ENCODE measurements at regions not wholly inside any gene's neighbourhood (a gene's known extent, or its start where the extent isn't known, plus 50 kb on each side); places are given as distances from the start of the nearest gene placed in this dataset.
A peak's percentile ranks its signal among the peaks of the same experiment; 100 is the strongest.
"Not testable (repeated sequence)": the region's sequence is repeated elsewhere in the genome, so short reads cannot be mapped to it uniquely, and the experiment has no call there.

GRCh38 chr16:29254676-29255495 is 151.6 kb downstream of the NPIPB11 start:
- peaks cover 13% of the 10 kb centered on the region for H3K4me1 Mint-ChIP-seq
- no peak overlapping the region for H3K27ac Mint-ChIP-seq
- peaks cover 2% of the 10 kb centered on the region for H3K9me3 Mint-ChIP-seq (ENCODE audit: low read depth)
- intact Hi-C loops (cut with DNase I, micrococcal nuclease) = no loop called here
- H3K4me3 Mint-ChIP-seq = no peak overlapping the region
- POLR2A ChIA-PET = no interaction called here
- H3K27me3 Mint-ChIP-seq = no peaks in the 10 kb centered on the region
- H3K36me3 Mint-ChIP-seq (ENCODE audit: low read depth) = peaks cover 18% of the 10 kb centered on the region
- ATAC-seq (no peak), DNase-seq (no peak)
- CTCF ChIA-PET = no interaction called here

- Mint-ChIP-seq H3K36me3 (ENCODE audit: low read depth) (peaks cover 18% of the 10 kb centered on the region), H3K4me1 (peaks cover 18% of the 10 kb centered on the region)
- ATAC-seq; H3K27me3 Mint-ChIP-seq; H3K27ac Mint-ChIP-seq; intact Hi-C loops (cut with DNase I, micrococcal nuclease); DNase-seq; H3K9me3 Mint-ChIP-seq (ENCODE audit: low read depth); H3K4me3 Mint-ChIP-seq; POLR2A ChIA-PET: not testable (repeated sequence)
- CTCF ChIA-PET = interaction anchor here (0.7 kb wide), 1 partner anchor 54 kb away, joined by 4 read pairs; no protein-coding TSS in a partner anchor
Measured at GRCh38 chr16:29253716-29254590, 152.6 kb downstream of the NPIPB11 start.

GRCh38 chr16:29253066-29253590 is 153.4 kb downstream of the NPIPB11 start:
- Mint-ChIP-seq H3K36me3 (ENCODE audit: low read depth) (peaks cover 18% of the 10 kb centered on the region), H3K4me1 (peaks cover 27% of the 10 kb centered on the region)
- ATAC-seq; intact Hi-C loops (cut with DNase I, micrococcal nuclease); H3K4me3 Mint-ChIP-seq; CTCF ChIA-PET; DNase-seq; POLR2A ChIA-PET; H3K27ac Mint-ChIP-seq; H3K27me3 Mint-ChIP-seq; H3K9me3 Mint-ChIP-seq (ENCODE audit: low read depth): not testable (repeated sequence)

- CTCF ChIA-PET; DNase-seq; H3K27ac Mint-ChIP-seq; H3K9me3 Mint-ChIP-seq (ENCODE audit: low read depth); H3K27me3 Mint-ChIP-seq; POLR2A ChIA-PET; H3K4me3 Mint-ChIP-seq; ATAC-seq; intact Hi-C loops (cut with DNase I, micrococcal nuclease): not testable (repeated sequence)
- Mint-ChIP-seq H3K36me3 (ENCODE audit: low read depth) (peaks cover 18% of the 10 kb centered on the region), H3K4me1 (peaks cover 34% of the 10 kb centered on the region)
Measured at GRCh38 chr16:29252311-29252710, 154.2 kb downstream of the NPIPB11 start.

- H3K27me3 Mint-ChIP-seq; POLR2A ChIA-PET; intact Hi-C loops (cut with DNase I, micrococcal nuclease): not testable (repeated sequence)
Measured at GRCh38 chr16:29251571-29252011, 154.9 kb downstream of the NPIPB11 start.

GRCh38 chr16:29250923-29251434 is 155.5 kb downstream of the NPIPB11 start:
- H3K27me3 Mint-ChIP-seq; H3K9me3 Mint-ChIP-seq (ENCODE audit: low read depth); intact Hi-C loops (cut with DNase I, micrococcal nuclease); H3K27ac Mint-ChIP-seq; DNase-seq; CTCF ChIA-PET; H3K4me3 Mint-ChIP-seq; POLR2A ChIA-PET; ATAC-seq: not testable (repeated sequence)
- H3K36me3 Mint-ChIP-seq (ENCODE audit: low read depth) = peaks cover 21% of the 10 kb centered on the region
- peaks cover 36% of the 10 kb centered on the region for H3K4me1 Mint-ChIP-seq

More at GRCh38 chr16:29251571-29252011, 154.9 kb downstream of the NPIPB11 start:
- H3K4me3 Mint-ChIP-seq; DNase-seq; CTCF ChIA-PET; ATAC-seq; H3K9me3 Mint-ChIP-seq (ENCODE audit: low read depth); H3K27ac Mint-ChIP-seq: not testable (repeated sequence)
- Mint-ChIP-seq H3K36me3 (ENCODE audit: low read depth) (peaks cover 19% of the 10 kb centered on the region), H3K4me1 (peaks cover 36% of the 10 kb centered on the region)

- H3K27me3 Mint-ChIP-seq; ATAC-seq; CTCF ChIA-PET; H3K9me3 Mint-ChIP-seq (ENCODE audit: low read depth); POLR2A ChIA-PET; H3K4me3 Mint-ChIP-seq; DNase-seq; H3K27ac Mint-ChIP-seq; intact Hi-C loops (cut with DNase I, micrococcal nuclease): not testable (repeated sequence)
- Mint-ChIP-seq H3K4me1 (peaks cover 36% of the 10 kb centered on the region), H3K36me3 (ENCODE audit: low read depth) (peaks cover 23% of the 10 kb centered on the region)
Measured at GRCh38 chr16:29250469-29250868, 156.0 kb downstream of the NPIPB11 start.

GRCh38 chr16:29248940-29249318 is 157.6 kb downstream of the NPIPB11 start:
- H3K9me3 Mint-ChIP-seq (ENCODE audit: low read depth); DNase-seq; H3K27ac Mint-ChIP-seq; H3K27me3 Mint-ChIP-seq; CTCF ChIA-PET; H3K4me3 Mint-ChIP-seq; ATAC-seq; intact Hi-C loops (cut with DNase I, micrococcal nuclease); POLR2A ChIA-PET: not testable (repeated sequence)
- peaks cover 30% of the 10 kb centered on the region for H3K4me1 Mint-ChIP-seq
- H3K36me3 Mint-ChIP-seq (ENCODE audit: low read depth) = peaks cover 23% of the 10 kb centered on the region

- peak; percentile 61 for ATAC-seq
- POLR2A ChIA-PET = not testable (repeated sequence)
Measured at GRCh38 chr16:29248306-29248939, 158.1 kb downstream of the NPIPB11 start.

GRCh38 chr16:29246091-29246490 is 160.4 kb downstream of the NPIPB11 start:
- intact Hi-C loops (cut with DNase I, micrococcal nuclease); ATAC-seq; H3K27me3 Mint-ChIP-seq; DNase-seq; CTCF ChIA-PET; H3K4me3 Mint-ChIP-seq; H3K36me3 Mint-ChIP-seq (ENCODE audit: low read depth); POLR2A ChIA-PET; H3K27ac Mint-ChIP-seq; H3K9me3 Mint-ChIP-seq (ENCODE audit: low read depth): not testable (repeated sequence)
- peaks cover 23% of the 10 kb centered on the region for H3K4me1 Mint-ChIP-seq

More at GRCh38 chr16:29248306-29248939, 158.1 kb downstream of the NPIPB11 start:
- H3K4me3 Mint-ChIP-seq; CTCF ChIA-PET; H3K27me3 Mint-ChIP-seq; H3K9me3 Mint-ChIP-seq (ENCODE audit: low read depth); intact Hi-C loops (cut with DNase I, micrococcal nuclease): not testable (repeated sequence)
- peaks cover 22% of the 10 kb centered on the region for H3K36me3 Mint-ChIP-seq (ENCODE audit: low read depth)
- peak overlapping the region; percentile 5 for H3K27ac Mint-ChIP-seq
- DNase-seq = peak; percentile 14
- peaks cover 25% of the 10 kb centered on the region for H3K4me1 Mint-ChIP-seq

GRCh38 chr16:29237971-29238370 is 168.5 kb downstream of the NPIPB11 start:
- intact Hi-C loops (cut with DNase I, micrococcal nuclease) = no loop called here
- ATAC-seq (no peak), DNase-seq (no peak)
- no peak overlapping the region for H3K27ac Mint-ChIP-seq
- no peaks in the 10 kb centered on the region for H3K4me1 Mint-ChIP-seq
- ChIA-PET CTCF (no interaction called here), POLR2A (no interaction called here)
- no peaks in the 10 kb centered on the region for H3K9me3 Mint-ChIP-seq (ENCODE audit: low read depth)
- H3K27me3 Mint-ChIP-seq = no peaks in the 10 kb centered on the region
- H3K4me3 Mint-ChIP-seq = no peak overlapping the region
- no peaks in the 10 kb centered on the region for H3K36me3 Mint-ChIP-seq (ENCODE audit: low read depth)

Measured in activated CD4-positive, alpha-beta T cell treated with anti-CD3 and anti-CD28 coated beads for 36 hours (primary cell).